ENCODE measurements at regions not wholly inside any gene's neighbourhood (a gene's known extent, or its start where the extent isn't known, plus 50 kb on each side); places are given as distances from the start of the nearest gene placed in this dataset.

- ATAC-seq = no peak
- no peak overlapping the region for H3K4me3 ChIP-seq
- no peak for DNase-seq
- intact Hi-C loops (cut with DNase I) = no loop called here
- H3K9me3 ChIP-seq = no peaks in the 10 kb centered on the region
- H3K4me1 ChIP-seq = no peaks in the 10 kb centered on the region
- TF ChIP-seq CTCF (IDR thresholded peaks at IDR 0.05) = no peak
- no peaks in the 10 kb centered on the region for H3K36me3 ChIP-seq
- WGBS, 2 donors = 74 to 78% methylated on average over 2 of the region's 2 CpGs
- no peak for FAIRE-seq
- no peaks in the 10 kb centered on the region for H3K27me3 ChIP-seq
- no peak overlapping the region for H3K27ac ChIP-seq
Measured at GRCh38 chr11:122453586-122453985, 201.9 kb upstream of the UBASH3B start.

- H3K4me3 ChIP-seq = no peak overlapping the region
- DNase-seq = no peak
- H3K4me1 ChIP-seq = no peaks in the 10 kb centered on the region
- H3K27me3 ChIP-seq = no peaks in the 10 kb centered on the region
- no peaks in the 10 kb centered on the region for H3K9me3 ChIP-seq
- no peak for TF ChIP-seq CTCF (IDR thresholded peaks at IDR 0.05)
- FAIRE-seq = no peak
- H3K36me3 ChIP-seq = no peaks in the 10 kb centered on the region
- no peak overlapping the region for H3K27ac ChIP-seq
- intact Hi-C loops (cut with DNase I) = no loop called here
- ATAC-seq = no peak
- WGBS, 2 donors = 96% methylated on average over 9 of the region's 9 CpGs
Measured at GRCh38 chr11:122451911-122452310, 203.6 kb upstream of the UBASH3B start.

GRCh38 chr11:122441666-122442035 lies 213.9 kb upstream of the UBASH3B start:
- peak overlapping the region in 1 of 4 donors; percentile 47 for H3K4me3 ChIP-seq
- FAIRE-seq (no peak), DNase-seq (no peak), ATAC-seq (no peak)
- no peaks in the 10 kb centered on the region for H3K9me3 ChIP-seq
- no peaks in the 10 kb centered on the region for H3K27me3 ChIP-seq
- no peak overlapping the region for H3K27ac ChIP-seq
- intact Hi-C loops (cut with DNase I) = no loop called here
- H3K36me3 ChIP-seq = no peaks in the 10 kb centered on the region
- 12 to 16% methylated on average over 3 of the region's 3 CpGs for WGBS, 2 donors
- TF ChIP-seq CTCF (IDR thresholded peaks at IDR 0.05) = no peak
- peaks cover 0 to 7% (median 0%) of the 10 kb centered on the region in 3 donors for H3K4me1 ChIP-seq

- ATAC-seq = peak; percentile 30 to 59 (median 54)
- TF ChIP-seq CTCF (IDR thresholded peaks at IDR 0.05) = no peak
- H3K27me3 ChIP-seq = no peaks in the 10 kb centered on the region
- no peak overlapping the region for H3K27ac ChIP-seq
- H3K9me3 ChIP-seq = no peaks in the 10 kb centered on the region
- intact Hi-C loops (cut with DNase I) = no loop called here
- no peaks in the 10 kb centered on the region for H3K36me3 ChIP-seq
- H3K4me3 ChIP-seq = peak overlapping the region in 2 of 4 donors; percentile 43 to 47
- H3K4me1 ChIP-seq = peaks cover 0 to 7% (median 0%) of the 10 kb centered on the region in 3 donors
- 7 to 14% methylated on average over 28 of the region's 28 CpGs for WGBS, 2 donors
- DNase-seq = peak in 2 of 6 donors; percentile 8 to 33
- FAIRE-seq = no peak
Measured at GRCh38 chr11:122440811-122441665, 214.5 kb upstream of the UBASH3B start.
